Endothelial cell of umbilical vein (primary cell): ENCODE measurements at regions not wholly inside any gene's neighbourhood (a gene's known extent, or its start where the extent isn't known, plus 50 kb on each side); places are given as distances from the start of the nearest gene placed in this dataset.

Source experiments
- BruUV-seq: library from RNA; stranded (reverse); fragments of 400-500 nt; replicated peaks from 2 replicates; lab custom pipeline; 2021; lab: Mats Ljungman, UMichigan
- CTCF ChIA-PET: fragments of 300-600, 350-600 bp; sonication (Branson Sonifier 250); formaldehyde crosslinking; loops from one replicate; lab custom pipeline; 2021; ENCODE audit warnings: antibody characterized with exemption, inconsistent platforms; lab: Charles Lee
- POLR2A ChIA-PET: fragments of 300-600, 350-600 bp; sonication (Branson Sonifier 250); formaldehyde crosslinking; loops from one replicate; lab custom pipeline; 2021; ENCODE audit warnings: antibody characterized with exemption, inconsistent platforms; lab: Charles Lee
- DNase-seq: peaks from one replicate; pipeline ENCODE4 v3.0.0-alpha.2; 2011; ENCODE audit warnings: low read depth, low spot score
- FAIRE-seq: peaks from 2 replicates; lab custom pipeline; 2011; peaks lifted over from hg19 to GRCh38; lab: Jason Lieb, UNC
- H2AFZ ChIP-seq: 2 replicates; pipeline ENCODE4 v1.6.0; 2012; ENCODE audit warnings: low read depth, low read length, control low read depth, inconsistent platforms
- H3K27ac ChIP-seq: 2 replicates; pipeline ENCODE4 v1.5.1; 2011; ENCODE audit warnings: low read depth, mild to moderate bottlenecking, control low read depth, low read length, moderate library complexity; ENCODE audit not compliant: insufficient read depth
- H3K27me3 ChIP-seq, 2 experiments: 2 replicates each; pipeline versions ENCODE4 v1.6.0 to v1.6.1; 2011; ENCODE audit warnings: low read length in 2 of 2, mixed read lengths in 1 of 2; ENCODE audit not compliant: control insufficient read depth in 2 of 2, insufficient read depth in 2 of 2
- H3K36me3 ChIP-seq, 2 experiments: 2 replicates in 1 of 2; 3 replicates in 1 of 2; pipeline ENCODE4 v1.5.1; 2011; ENCODE audit warnings: low read length in 2 of 2, mild to moderate bottlenecking in 1 of 2, moderate library complexity in 1 of 2; ENCODE audit not compliant: control insufficient read depth in 2 of 2, insufficient read depth in 2 of 2; ENCODE audit errors: extremely low read depth in 1 of 2
- H3K4me1 ChIP-seq: 3 replicates; pipeline ENCODE4 v1.5.1; 2011; ENCODE audit warnings: mild to moderate bottlenecking, low read length; ENCODE audit not compliant: control insufficient read depth, insufficient read depth; ENCODE audit errors: extremely low read depth
- H3K4me2 ChIP-seq: 2 replicates; pipeline ENCODE4 v1.6.1; 2011; ENCODE audit warnings: low read length, control low read depth, mixed read lengths; ENCODE audit not compliant: insufficient read depth
- H3K4me3 ChIP-seq, 3 experiments: fragments of 200-600 bp in 1 of 3; sonication (generic), shearing (Covaris generic) in 1 of 3; replicated peaks in 1 of 3; 2 replicates each; pipeline ENCODE4 v1.5.1; 2011 to 2016; ENCODE audit warnings: control low read depth in 3 of 3, low read length in 3 of 3, mild to moderate bottlenecking in 2 of 3, inconsistent platforms in 1 of 3, low read depth in 1 of 3, moderate library complexity in 1 of 3; ENCODE audit not compliant: insufficient read depth in 1 of 3
- H3K79me2 ChIP-seq: 2 replicates; pipeline ENCODE4 v1.6.0; 2012; ENCODE audit warnings: low read length, inconsistent platforms; ENCODE audit not compliant: control insufficient read depth, insufficient read depth
- H3K9ac ChIP-seq: replicated peaks from 2 replicates; pipeline ENCODE3; 2011; ENCODE audit warnings: low read length, control low read depth; ENCODE audit not compliant: insufficient read depth; ENCODE audit errors: extremely low read depth
- H3K9me1 ChIP-seq: replicated peaks from 3 replicates; pipeline ENCODE4 v1.6.0; 2011; ENCODE audit warnings: mild to moderate bottlenecking, low read length; ENCODE audit not compliant: control insufficient read depth, insufficient read depth; ENCODE audit errors: extremely low read depth
- H3K9me3 ChIP-seq: replicated peaks from 2 replicates; pipeline ENCODE4 v1.5.1; 2012; ENCODE audit warnings: low read length, inconsistent platforms; ENCODE audit not compliant: control insufficient read depth, insufficient read depth
- H4K20me1 ChIP-seq: replicated peaks from 2 replicates; pipeline ENCODE3; 2011; ENCODE audit warnings: mild to moderate bottlenecking, low read length; ENCODE audit not compliant: control insufficient read depth, insufficient read depth; ENCODE audit errors: extremely low read depth
- EZH2 ChIP-seq: IDR thresholded peaks from 2 replicates; pipeline ENCODE4 v1.6.1; 2012; ENCODE audit warnings: borderline replicate concordance, low read depth, mild to moderate bottlenecking, moderate library complexity, low read length, inconsistent platforms; ENCODE audit not compliant: severe bottlenecking
- GATA2 ChIP-seq: IDR thresholded peaks from 2 replicates; pipeline ENCODE4 v1.7.0; 2011; ENCODE audit warnings: low read depth, mild to moderate bottlenecking, moderate library complexity, mixed read lengths, low read length; ENCODE audit not compliant: insufficient read length, insufficient read depth
- JUN ChIP-seq: IDR thresholded peaks from 2 replicates; pipeline ENCODE4 v1.6.1; 2011; ENCODE audit warnings: borderline replicate concordance, low read depth; ENCODE audit not compliant: insufficient read length, insufficient read depth
- MAX ChIP-seq: IDR thresholded peaks from 2 replicates; pipeline ENCODE4 v1.6.1; 2011; ENCODE audit not compliant: insufficient read depth, insufficient read length
- POLR2A ChIP-seq: IDR thresholded peaks from 2 replicates; pipeline ENCODE4 v1.6.1; 2012; ENCODE audit warnings: low read depth, mild to moderate bottlenecking, control low read depth, low read length
- dilution Hi-C: fragments of 300-500 bp; cut with MboI; formaldehyde crosslinking; loops from one replicate; pipeline ENCODE4 v1.15.0; 2019; ENCODE audit warnings: low sequenced_read_pairs; ENCODE audit not compliant: extremely low pct_ligation_motif_present
- intact Hi-C: fragments of 100-400 bp; cut with micrococcal nuclease; formaldehyde crosslinking; loops from one replicate; pipeline ENCODE4 v1.10.0; 2022
- TF ChIP-seq, protein P1 (sequence below), 2 donors: IDR thresholded peaks; 1 replicate in 1 of 2; 2 replicates in 1 of 2; pipeline ENCODE4 v1.5.1; 2011; ENCODE audit warnings: low read length in 2 of 2, mild to moderate bottlenecking in 2 of 2, moderate library complexity in 2 of 2, control low read depth in 1 of 2, inconsistent platforms in 1 of 2, low read depth in 1 of 2; ENCODE audit not compliant: insufficient read depth in 1 of 2; ENCODE audit errors: extremely low read depth in 1 of 2

DNA sequence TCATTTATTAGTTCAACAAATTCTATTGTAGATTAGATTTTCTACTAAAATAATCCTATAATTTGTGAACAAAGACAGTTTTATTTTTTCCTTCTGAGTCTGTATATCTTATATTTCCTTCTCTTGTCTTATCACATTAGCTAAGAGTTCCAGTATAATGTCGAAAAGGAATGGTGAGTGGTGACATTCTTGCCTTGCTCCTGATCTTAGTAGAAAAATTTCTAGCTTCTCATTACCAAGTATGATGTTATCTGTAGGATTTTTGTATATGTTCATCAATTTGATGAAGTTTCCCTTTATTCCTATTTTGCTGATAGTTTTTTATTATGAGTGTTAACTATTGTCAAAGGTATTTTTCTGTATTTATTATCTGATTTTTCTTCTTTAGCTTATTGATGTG, 756.6 kb upstream of the BCHE start:
- no peaks in the 10 kb centered on the region for H3K27me3 ChIP-seq
- ChIA-PET POLR2A (no interaction called here), CTCF (no interaction called here)
- DNase-seq: no peak
- dilution Hi-C loops (no loop called here), intact Hi-C loops (no loop called here)
- TF ChIP-seq POLR2A (no peak), GATA2 (no peak)
- TF ChIP-seq, protein P1, sequence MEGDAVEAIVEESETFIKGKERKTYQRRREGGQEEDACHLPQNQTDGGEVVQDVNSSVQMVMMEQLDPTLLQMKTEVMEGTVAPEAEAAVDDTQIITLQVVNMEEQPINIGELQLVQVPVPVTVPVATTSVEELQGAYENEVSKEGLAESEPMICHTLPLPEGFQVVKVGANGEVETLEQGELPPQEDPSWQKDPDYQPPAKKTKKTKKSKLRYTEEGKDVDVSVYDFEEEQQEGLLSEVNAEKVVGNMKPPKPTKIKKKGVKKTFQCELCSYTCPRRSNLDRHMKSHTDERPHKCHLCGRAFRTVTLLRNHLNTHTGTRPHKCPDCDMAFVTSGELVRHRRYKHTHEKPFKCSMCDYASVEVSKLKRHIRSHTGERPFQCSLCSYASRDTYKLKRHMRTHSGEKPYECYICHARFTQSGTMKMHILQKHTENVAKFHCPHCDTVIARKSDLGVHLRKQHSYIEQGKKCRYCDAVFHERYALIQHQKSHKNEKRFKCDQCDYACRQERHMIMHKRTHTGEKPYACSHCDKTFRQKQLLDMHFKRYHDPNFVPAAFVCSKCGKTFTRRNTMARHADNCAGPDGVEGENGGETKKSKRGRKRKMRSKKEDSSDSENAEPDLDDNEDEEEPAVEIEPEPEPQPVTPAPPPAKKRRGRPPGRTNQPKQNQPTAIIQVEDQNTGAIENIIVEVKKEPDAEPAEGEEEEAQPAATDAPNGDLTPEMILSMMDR (IDR thresholded peaks at IDR 0.05; ENCODE audit: extremely low read depth in 1 of 2, insufficient read depth in 1 of 2, low read depth in 1 of 2, low read length in 2 of 2): no peak
- H3K4me1 ChIP-seq: no peaks in the 10 kb centered on the region
- no TSS peak for BruUV-seq
- H3K9me1 ChIP-seq: no peaks in the 10 kb centered on the region
- H3K9ac ChIP-seq: no peak overlapping the region
- H3K4me3 ChIP-seq: no peak overlapping the region
- no peak for FAIRE-seq
- H3K79me2 ChIP-seq: no peaks in the 10 kb centered on the region
- no peaks in the 10 kb centered on the region for H4K20me1 ChIP-seq
- H3K27ac ChIP-seq: no peak overlapping the region
- no peak overlapping the region for H3K4me2 ChIP-seq
- H3K36me3 ChIP-seq: no peaks in the 10 kb centered on the region
- no peak overlapping the region for H2AFZ ChIP-seq
- no peaks in the 10 kb centered on the region for H3K9me3 ChIP-seq

DNA sequence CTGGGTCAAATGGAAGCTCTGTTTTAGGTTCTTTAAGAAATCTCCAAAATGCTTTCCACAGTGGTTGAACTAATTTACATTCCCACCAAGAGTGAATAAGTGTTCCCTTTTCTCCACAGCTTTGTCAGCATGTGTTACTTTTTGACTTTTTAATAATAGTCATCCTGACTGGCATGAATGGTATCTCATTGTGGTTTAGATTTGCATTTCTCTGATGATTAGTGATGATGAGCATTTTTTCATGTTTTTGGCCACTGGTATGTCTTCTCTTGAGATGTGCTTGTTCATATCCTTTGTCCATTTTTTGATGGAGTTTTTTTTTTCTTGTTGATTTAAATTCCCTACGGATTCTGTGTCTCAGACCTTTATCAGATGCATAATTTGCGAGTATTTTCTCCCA, 745.0 kb upstream of the BCHE start:
- ChIA-PET POLR2A (no interaction called here), CTCF (no interaction called here)
- H3K4me1 ChIP-seq: no peaks in the 10 kb centered on the region
- no peaks in the 10 kb centered on the region for H3K79me2 ChIP-seq
- H3K36me3 ChIP-seq: no peaks in the 10 kb centered on the region
- DNase-seq (no peak), FAIRE-seq (no peak)
- no peak overlapping the region for H3K4me3 ChIP-seq
- no peak overlapping the region for H3K27ac ChIP-seq
- dilution Hi-C loops (no loop called here), intact Hi-C loops (no loop called here)
- no peaks in the 10 kb centered on the region for H4K20me1 ChIP-seq
- no peaks in the 10 kb centered on the region for H3K9me3 ChIP-seq
- H3K4me2 ChIP-seq: no peak overlapping the region
- H2AFZ ChIP-seq: no peak overlapping the region
- no peaks in the 10 kb centered on the region for H3K9me1 ChIP-seq
- no TSS peak for BruUV-seq
- TF ChIP-seq POLR2A: no peak
- TF ChIP-seq, protein P1 (IDR thresholded peaks at IDR 0.05; ENCODE audit: extremely low read depth in 1 of 2, insufficient read depth in 1 of 2, low read depth in 1 of 2, low read length in 2 of 2): no peak
- no peak for TF ChIP-seq JUN
- TF ChIP-seq MAX: no peak
- TF ChIP-seq EZH2: no peak
- H3K9ac ChIP-seq: no peak overlapping the region
- H3K27me3 ChIP-seq: no peaks in the 10 kb centered on the region
